K562 (cell line): ENCODE measurements at regions not wholly inside any gene's neighbourhood (a gene's known extent, or its start where the extent isn't known, plus 50 kb on each side); places are given as distances from the start of the nearest gene placed in this dataset.

ENCODE experiments used
- ADNP ChIP-seq: fragments of 200-800 bp; sonication (Bioruptor generic); IDR thresholded peaks from 2 replicates; pipeline ENCODE4 v1.6.1; 2016; ENCODE audit warnings: missing genetic modification characterization, missing compliant biosample characterization
- ARHGAP35 ChIP-seq: fragments of 450-650 bp; IDR thresholded peaks from 2 replicates; pipeline ENCODE4 v1.6.1; 2018; ENCODE audit not compliant: partially characterized antibody
- BHLHE40 ChIP-seq: IDR thresholded peaks from 2 replicates; pipeline ENCODE4 v1.6.1; 2011; ENCODE audit warnings: low read length, improper control_type of control experiment
- CHD4 ChIP-seq: fragments of 200-600 bp; sonication (generic); IDR thresholded peaks from 3 replicates; pipeline ENCODE4 v1.6.1; 2012; ENCODE audit warnings: low read depth, mild to moderate bottlenecking, mixed read lengths, low read length, inconsistent platforms; ENCODE audit not compliant: insufficient read depth, insufficient replicate concordance, poor library complexity, severe bottlenecking
- CREB1 ChIP-seq, 2 experiments: sonication (generic) in 1 of 2; formaldehyde crosslinking in 1 of 2; IDR thresholded peaks; 2 replicates each; pipeline versions ENCODE4 v1.6.1 to v1.8.0; 2012 to 2022; ENCODE audit warnings: inconsistent platforms in 1 of 2, mild to moderate bottlenecking in 1 of 2, missing genetic modification reagents in 1 of 2, moderate library complexity in 1 of 2
- HSF4 ChIP-seq: fragments of 250-450 bp; sonication (Bioruptor Pico); IDR thresholded peaks from 2 replicates; pipeline ENCODE4 v2.1.2; 2022; ENCODE audit warnings: mild to moderate bottlenecking, moderate library complexity, borderline replicate concordance
- ILF3 ChIP-seq: fragments of 450-650 bp; IDR thresholded peaks from 2 replicates; pipeline ENCODE4 v1.6.1; 2018; ENCODE audit warnings: antibody characterized with exemption, mild to moderate bottlenecking, moderate library complexity, borderline replicate concordance
- KAT8 ChIP-seq: fragments of 450-650 bp; IDR thresholded peaks from 2 replicates; pipeline ENCODE4 v1.6.1; 2016; ENCODE audit warnings: low read depth, mild to moderate bottlenecking
- KHSRP ChIP-seq: fragments of 450-650 bp; IDR thresholded peaks from 2 replicates; pipeline ENCODE4 v1.6.1; 2017
- MTF1 ChIP-seq: fragments of 250-450 bp; sonication (Bioruptor Pico); IDR thresholded peaks from 2 replicates; pipeline ENCODE4 v1.9.0; 2021; ENCODE audit warnings: moderate library complexity, mild to moderate bottlenecking, inconsistent platforms, borderline replicate concordance
- PURB ChIP-seq: sonication (generic); formaldehyde crosslinking; IDR thresholded peaks from 2 replicates; pipeline ENCODE4 v1.9.0; 2021; ENCODE audit warnings: low read depth, mild to moderate bottlenecking, missing genetic modification reagents
- RBM39 ChIP-seq: fragments of 200-400 bp; formaldehyde crosslinking; optimal IDR thresholded peaks from 2 replicates; pipeline ENCODE3; 2018; ENCODE audit warnings: low read depth, low read length
- SRF ChIP-seq, 2 experiments: fragments of 250-450, 450-650 bp in 1 of 2; sonication (Bioruptor Pico) in 1 of 2; sonication (generic) in 1 of 2; formaldehyde crosslinking; IDR thresholded peaks; 2 replicates each; pipeline versions ENCODE4 v1.5.0 to v1.5.1; 2020 to 2022; ENCODE audit warnings: mild to moderate bottlenecking in 1 of 2, missing genetic modification reagents in 1 of 2
- ZNF175 ChIP-seq: fragments of 200-800 bp; sonication (Bioruptor generic); IDR thresholded peaks from 2 replicates; pipeline ENCODE4 v1.6.1; 2016; ENCODE audit warnings: low read depth, mild to moderate bottlenecking, missing genetic modification characterization, missing compliant biosample characterization
- ZNF253 ChIP-seq: fragments of 250-450 bp; sonication (Bioruptor Pico); conservative IDR thresholded peaks from 2 replicates; pipeline ENCODE4 v1.6.1; 2021; ENCODE audit warnings: mild to moderate bottlenecking
- TF ChIP-seq, protein P1 (sequence below): fragments of 150-350 bp; conservative IDR thresholded peaks from 2 replicates; pipeline ENCODE4 v1.6.1; 2014; ENCODE audit warnings: low read length
- TF ChIP-seq, protein P2 (sequence below): fragments of 250-450 bp; sonication (Bioruptor Pico); IDR thresholded peaks from 2 replicates; pipeline ENCODE4 v1.5.0; 2021; ENCODE audit warnings: mild to moderate bottlenecking, moderate library complexity
- TF ChIP-seq, protein P3 (sequence below): sonication (generic); formaldehyde crosslinking; IDR thresholded peaks from 2 replicates; pipeline ENCODE4 v1.8.0; 2022; ENCODE audit warnings: mild to moderate bottlenecking, missing genetic modification reagents

DNA sequence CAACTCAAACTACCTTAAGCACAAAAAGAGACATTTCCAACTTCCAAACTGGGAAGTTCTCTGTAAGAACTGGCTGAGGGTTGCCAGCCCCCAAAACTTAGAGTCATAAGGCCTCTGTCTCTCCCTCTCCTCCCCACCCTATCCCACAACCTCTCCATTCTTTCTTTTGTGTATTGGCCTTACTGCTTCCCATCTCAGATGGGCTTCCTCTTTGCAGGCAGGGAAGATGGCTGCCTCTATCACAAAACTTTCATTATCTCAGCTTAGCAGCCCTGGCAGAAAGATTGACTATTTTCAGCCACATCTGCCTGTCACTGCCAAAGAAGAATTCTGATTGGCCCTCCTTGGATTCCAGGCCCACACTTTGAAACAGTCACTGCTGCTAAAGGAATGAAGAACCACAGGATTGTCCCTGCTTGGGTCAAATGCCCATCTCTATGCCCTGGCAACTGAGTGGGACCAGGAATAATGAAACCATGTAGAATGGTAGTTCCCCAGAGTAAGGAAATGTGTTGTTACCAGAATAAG, 58.0 kb upstream of the PRKAR2B start (continued):
- TF ChIP-seq KHSRP (no peak), BHLHE40 (no peak), SRF (CRISPR knock-in tag; IDR thresholded peaks at IDR 0.05) (peak in 1 of 2 experiments; percentile 24; a peak in 1 of 4 replicates), CHD4 (no peak), MTF1 (no peak), PURB (CRISPR knock-in tag) (no peak), RBM39 (no peak), ARHGAP35 (no peak), ZNF175 (CRISPR knock-in tag) (peak; percentile 82), ZNF253 (no peak), ADNP (tag) (no peak), ILF3 (no peak), KAT8 (peak; percentile 75; the same call in 1 of the 2 replicates), CREB1 (IDR thresholded peaks at IDR 0.05) (peak; percentile 59), CREB1 (CRISPR knock-in tag; IDR thresholded peaks at IDR 0.05) (no peak), HSF4 (CRISPR knock-in tag) (0 out of 2 replicates have a peak, but pooled peaks have one; percentile 4)
- TF ChIP-seq, protein P1, sequence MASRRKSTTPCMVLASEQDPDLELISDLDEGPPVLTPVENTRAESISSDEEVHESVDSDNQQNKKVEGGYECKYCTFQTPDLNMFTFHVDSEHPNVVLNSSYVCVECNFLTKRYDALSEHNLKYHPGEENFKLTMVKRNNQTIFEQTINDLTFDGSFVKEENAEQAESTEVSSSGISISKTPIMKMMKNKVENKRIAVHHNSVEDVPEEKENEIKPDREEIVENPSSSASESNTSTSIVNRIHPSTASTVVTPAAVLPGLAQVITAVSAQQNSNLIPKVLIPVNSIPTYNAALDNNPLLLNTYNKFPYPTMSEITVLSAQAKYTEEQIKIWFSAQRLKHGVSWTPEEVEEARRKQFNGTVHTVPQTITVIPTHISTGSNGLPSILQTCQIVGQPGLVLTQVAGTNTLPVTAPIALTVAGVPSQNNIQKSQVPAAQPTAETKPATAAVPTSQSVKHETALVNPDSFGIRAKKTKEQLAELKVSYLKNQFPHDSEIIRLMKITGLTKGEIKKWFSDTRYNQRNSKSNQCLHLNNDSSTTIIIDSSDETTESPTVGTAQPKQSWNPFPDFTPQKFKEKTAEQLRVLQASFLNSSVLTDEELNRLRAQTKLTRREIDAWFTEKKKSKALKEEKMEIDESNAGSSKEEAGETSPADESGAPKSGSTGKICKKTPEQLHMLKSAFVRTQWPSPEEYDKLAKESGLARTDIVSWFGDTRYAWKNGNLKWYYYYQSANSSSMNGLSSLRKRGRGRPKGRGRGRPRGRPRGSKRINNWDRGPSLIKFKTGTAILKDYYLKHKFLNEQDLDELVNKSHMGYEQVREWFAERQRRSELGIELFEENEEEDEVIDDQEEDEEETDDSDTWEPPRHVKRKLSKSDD: no peak
- TF ChIP-seq, protein P2, sequence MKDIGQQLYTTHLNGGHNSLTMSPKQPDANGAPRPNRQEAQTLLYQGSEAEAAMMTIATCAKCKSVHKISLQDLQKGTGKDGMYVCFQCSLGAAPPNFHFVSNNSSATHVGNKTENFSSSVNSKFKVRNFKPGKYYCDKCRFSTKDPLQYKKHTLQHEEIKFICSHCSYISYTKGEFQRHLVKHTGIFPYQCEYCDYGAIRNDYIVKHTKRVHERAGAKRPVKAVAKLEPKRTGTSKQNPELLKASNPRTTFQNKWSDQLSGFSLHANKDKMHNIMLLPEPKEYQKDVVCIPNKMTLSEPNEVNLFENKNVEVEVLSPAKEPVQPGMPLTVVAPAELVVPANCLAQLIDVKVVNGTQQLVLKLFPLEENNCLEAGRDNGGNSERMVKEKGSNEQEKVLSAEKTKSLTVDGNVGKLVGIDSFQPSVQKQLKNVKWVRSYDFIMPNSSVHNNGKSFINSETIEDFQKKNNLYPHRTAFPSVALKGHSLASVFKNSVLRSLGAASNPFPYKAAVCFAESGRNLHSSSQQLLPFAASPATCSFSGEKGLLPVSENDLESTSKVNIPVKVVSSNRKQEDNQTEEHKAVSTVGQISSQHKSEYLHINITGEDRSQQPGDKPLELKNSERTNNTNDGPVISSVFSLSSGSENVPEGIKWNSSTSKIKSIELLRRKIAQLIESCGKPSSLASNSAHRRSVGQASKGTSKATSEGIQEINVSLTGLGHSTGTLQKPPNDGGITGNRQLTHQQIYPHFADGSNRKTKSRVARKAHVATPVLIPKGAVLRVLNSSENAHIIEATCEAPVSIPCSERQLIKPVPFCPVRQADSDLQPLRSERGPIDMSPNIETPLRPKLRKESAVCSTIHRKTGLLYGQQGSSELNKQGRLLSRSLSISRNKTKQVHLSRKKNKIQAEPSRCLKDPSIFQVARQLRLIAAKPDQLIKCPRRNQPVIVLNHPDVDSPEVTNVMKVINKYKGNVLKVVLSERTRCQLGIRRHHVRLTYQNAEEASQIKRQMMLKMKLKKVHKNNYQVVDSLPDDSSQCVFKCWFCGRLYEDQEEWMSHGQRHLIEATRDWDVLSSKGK: no peak
- TF ChIP-seq, protein P3, sequence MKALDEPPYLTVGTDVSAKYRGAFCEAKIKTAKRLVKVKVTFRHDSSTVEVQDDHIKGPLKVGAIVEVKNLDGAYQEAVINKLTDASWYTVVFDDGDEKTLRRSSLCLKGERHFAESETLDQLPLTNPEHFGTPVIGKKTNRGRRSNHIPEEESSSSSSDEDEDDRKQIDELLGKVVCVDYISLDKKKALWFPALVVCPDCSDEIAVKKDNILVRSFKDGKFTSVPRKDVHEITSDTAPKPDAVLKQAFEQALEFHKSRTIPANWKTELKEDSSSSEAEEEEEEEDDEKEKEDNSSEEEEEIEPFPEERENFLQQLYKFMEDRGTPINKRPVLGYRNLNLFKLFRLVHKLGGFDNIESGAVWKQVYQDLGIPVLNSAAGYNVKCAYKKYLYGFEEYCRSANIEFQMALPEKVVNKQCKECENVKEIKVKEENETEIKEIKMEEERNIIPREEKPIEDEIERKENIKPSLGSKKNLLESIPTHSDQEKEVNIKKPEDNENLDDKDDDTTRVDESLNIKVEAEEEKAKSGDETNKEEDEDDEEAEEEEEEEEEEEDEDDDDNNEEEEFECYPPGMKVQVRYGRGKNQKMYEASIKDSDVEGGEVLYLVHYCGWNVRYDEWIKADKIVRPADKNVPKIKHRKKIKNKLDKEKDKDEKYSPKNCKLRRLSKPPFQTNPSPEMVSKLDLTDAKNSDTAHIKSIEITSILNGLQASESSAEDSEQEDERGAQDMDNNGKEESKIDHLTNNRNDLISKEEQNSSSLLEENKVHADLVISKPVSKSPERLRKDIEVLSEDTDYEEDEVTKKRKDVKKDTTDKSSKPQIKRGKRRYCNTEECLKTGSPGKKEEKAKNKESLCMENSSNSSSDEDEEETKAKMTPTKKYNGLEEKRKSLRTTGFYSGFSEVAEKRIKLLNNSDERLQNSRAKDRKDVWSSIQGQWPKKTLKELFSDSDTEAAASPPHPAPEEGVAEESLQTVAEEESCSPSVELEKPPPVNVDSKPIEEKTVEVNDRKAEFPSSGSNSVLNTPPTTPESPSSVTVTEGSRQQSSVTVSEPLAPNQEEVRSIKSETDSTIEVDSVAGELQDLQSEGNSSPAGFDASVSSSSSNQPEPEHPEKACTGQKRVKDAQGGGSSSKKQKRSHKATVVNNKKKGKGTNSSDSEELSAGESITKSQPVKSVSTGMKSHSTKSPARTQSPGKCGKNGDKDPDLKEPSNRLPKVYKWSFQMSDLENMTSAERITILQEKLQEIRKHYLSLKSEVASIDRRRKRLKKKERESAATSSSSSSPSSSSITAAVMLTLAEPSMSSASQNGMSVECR: no peak
